CD8-positive, alpha-beta memory T cell (primary cell): ENCODE measurements at regions not wholly inside any gene's neighbourhood (a gene's known extent, or its start where the extent isn't known, plus 50 kb on each side); places are given as distances from the start of the nearest gene placed in this dataset.

Source experiments
- CTCF ChIA-PET: fragments of 350-600 bp; sonication (Branson Sonifier 250); formaldehyde crosslinking; loops from one replicate; lab custom pipeline; 2021; ENCODE audit warnings: antibody characterized with exemption; lab: Charles Lee
- POLR2A ChIA-PET: fragments of 350-600 bp; sonication (Branson Sonifier 250); formaldehyde crosslinking; loops from one replicate; lab custom pipeline; 2021; ENCODE audit warnings: antibody characterized with exemption; lab: Charles Lee
- DNase-seq, 5 donors: peaks; one replicate each; pipeline versions ENCODE4 v3.0.0 to v3.0.0-alpha.2; 2020 to 2022; ENCODE audit warnings: mixed read lengths in 1 of 5
- H3K27ac ChIP-seq: one replicate; pipeline ENCODE4 v1.7.0; 2013; ENCODE audit warnings: low read depth, mild to moderate bottlenecking, low read length, moderate library complexity
- H3K27me3 ChIP-seq: 2 replicates; pipeline ENCODE4 v1.7.0; 2013; ENCODE audit warnings: low read length, mild to moderate bottlenecking; ENCODE audit not compliant: insufficient read depth, poor library complexity, severe bottlenecking
- H3K36me3 ChIP-seq: 2 replicates; pipeline ENCODE4 v1.7.0; 2013; ENCODE audit warnings: mild to moderate bottlenecking, low read length, moderate library complexity; ENCODE audit not compliant: insufficient read depth
- H3K4me1 ChIP-seq: 2 replicates; pipeline ENCODE4 v1.7.0; 2013; ENCODE audit warnings: mild to moderate bottlenecking, low read length, moderate library complexity; ENCODE audit not compliant: insufficient read depth
- H3K4me3 ChIP-seq: 2 replicates; pipeline ENCODE4 v1.7.0; 2013; ENCODE audit warnings: mild to moderate bottlenecking, low read length
- H3K9me3 ChIP-seq: 2 replicates; pipeline ENCODE4 v1.7.0; 2013; ENCODE audit warnings: mild to moderate bottlenecking, low read length
- H3K27ac Mint-ChIP-seq, 8 donors: one replicate each; pipeline ENCODE4 v1.8.0; 2020 to 2021; ENCODE audit warnings: mixed read lengths in 8 of 8, mild to moderate bottlenecking in 6 of 8, inconsistent platforms in 3 of 8, moderate library complexity in 3 of 8
- H3K27me3 Mint-ChIP-seq, 2 donors: one replicate each; pipeline ENCODE4 v1.8.0; 2020 to 2021; ENCODE audit warnings: mixed read lengths in 2 of 2, mild to moderate bottlenecking in 1 of 2, moderate library complexity in 1 of 2
- H3K36me3 Mint-ChIP-seq, 3 donors: one replicate each; pipeline ENCODE4 v1.8.0; 2020 to 2021; ENCODE audit warnings: mixed read lengths in 3 of 3, inconsistent platforms in 1 of 3, mild to moderate bottlenecking in 1 of 3
- H3K4me1 Mint-ChIP-seq, 3 donors: one replicate each; pipeline ENCODE4 v1.8.0; 2020 to 2021; ENCODE audit warnings: mixed read lengths in 3 of 3, inconsistent platforms in 1 of 3, mild to moderate bottlenecking in 1 of 3
- H3K4me3 Mint-ChIP-seq, 7 donors: one replicate each; pipeline ENCODE4 v1.8.0; 2020 to 2021; ENCODE audit warnings: mixed read lengths in 7 of 7, mild to moderate bottlenecking in 6 of 7, moderate library complexity in 4 of 7, inconsistent platforms in 2 of 7
- H3K9me3 Mint-ChIP-seq, 5 donors: one replicate each; pipeline ENCODE4 v1.8.0; 2020 to 2022; ENCODE audit warnings: mixed read lengths in 5 of 5, mild to moderate bottlenecking in 3 of 5, moderate library complexity in 2 of 5, inconsistent platforms in 1 of 5

GRCh38 chr11:127059750-127060149, 59.2 kb upstream of the KIRREL3 start:
- no peaks in the 10 kb centered on the region for H3K4me1 Mint-ChIP-seq
- H3K9me3 ChIP-seq = no peaks in the 10 kb centered on the region
- H3K4me3 Mint-ChIP-seq = peak overlapping the region in 1 of 7 donors; percentile 33
- H3K27me3 Mint-ChIP-seq = no peaks in the 10 kb centered on the region
- DNase-seq = no peak
- no peak overlapping the region for H3K4me3 ChIP-seq
- H3K36me3 Mint-ChIP-seq = no peaks in the 10 kb centered on the region
- no peak overlapping the region for H3K27ac ChIP-seq
- no peaks in the 10 kb centered on the region for H3K27me3 ChIP-seq
- CTCF ChIA-PET = no interaction called here
- H3K4me1 ChIP-seq = no peaks in the 10 kb centered on the region
- POLR2A ChIA-PET = interaction anchor here (0.7 kb wide), 1 partner anchor 12 kb away, joined by 3 read pairs; no protein-coding TSS in a partner anchor
- H3K9me3 Mint-ChIP-seq = peaks cover 0 to 3% (median 0%) of the 10 kb centered on the region in 5 donors
- H3K27ac Mint-ChIP-seq = no peak overlapping the region
- H3K36me3 ChIP-seq = no peaks in the 10 kb centered on the region

DNA sequence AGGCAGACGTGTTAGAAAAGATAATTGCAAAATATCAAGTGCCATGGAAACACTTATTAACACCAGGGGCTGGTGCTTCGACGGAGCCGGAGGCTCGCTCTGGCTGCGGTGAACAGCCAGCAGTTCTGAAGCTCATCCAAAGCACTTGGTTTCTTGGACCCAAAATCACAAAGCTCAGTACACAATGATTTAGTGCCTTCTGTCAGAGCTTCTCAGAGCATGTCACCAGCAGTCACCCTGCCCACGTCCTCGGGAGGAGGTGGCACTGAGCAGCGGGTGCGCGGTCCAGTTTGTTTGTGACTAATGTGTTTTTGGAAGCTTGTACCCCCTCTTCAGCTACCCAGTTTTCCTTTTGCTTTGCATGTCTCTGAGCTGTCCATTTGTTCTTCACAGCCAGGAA, 58.7 kb upstream of the KIRREL3 start:
- Histone ChIP-seq H3K27ac (no peak overlapping the region), H3K36me3 (no peaks in the 10 kb centered on the region), H3K27me3 (no peaks in the 10 kb centered on the region), H3K4me1 (no peaks in the 10 kb centered on the region), H3K4me3 (no peak overlapping the region), H3K9me3 (no peaks in the 10 kb centered on the region)
- DNase-seq = no peak
- POLR2A ChIA-PET = interaction anchor here (0.7 kb wide), 1 partner anchor 12 kb away, joined by 3 read pairs; no protein-coding TSS in a partner anchor
- Mint-ChIP-seq H3K27ac (no peak overlapping the region), H3K27me3 (no peaks in the 10 kb centered on the region), H3K36me3 (no peaks in the 10 kb centered on the region), H3K4me1 (no peaks in the 10 kb centered on the region), H3K9me3 (peaks cover 0 to 3% (median 0%) of the 10 kb centered on the region in 5 donors), H3K4me3 (no peak overlapping the region)
- CTCF ChIA-PET = no interaction called here

- Mint-ChIP-seq H3K4me1 (no peaks in the 10 kb centered on the region), H3K4me3 (no peak overlapping the region), H3K36me3 (no peaks in the 10 kb centered on the region), H3K27me3 (no peaks in the 10 kb centered on the region), H3K27ac (no peak overlapping the region), H3K9me3 (peaks cover 0 to 3% (median 0%) of the 10 kb centered on the region in 5 donors)
- DNase-seq = no peak
- H3K27ac ChIP-seq = no peak overlapping the region
- H3K36me3 ChIP-seq = no peaks in the 10 kb centered on the region
- no peaks in the 10 kb centered on the region for H3K27me3 ChIP-seq
- H3K9me3 ChIP-seq = no peaks in the 10 kb centered on the region
- ChIA-PET CTCF (no interaction called here), POLR2A (no interaction called here)
- H3K4me3 ChIP-seq = no peak overlapping the region
- H3K4me1 ChIP-seq = no peaks in the 10 kb centered on the region
These were observed 58.0 kb upstream of the KIRREL3 start for GRCh38 chr11:127058524-127058923.

DNA sequence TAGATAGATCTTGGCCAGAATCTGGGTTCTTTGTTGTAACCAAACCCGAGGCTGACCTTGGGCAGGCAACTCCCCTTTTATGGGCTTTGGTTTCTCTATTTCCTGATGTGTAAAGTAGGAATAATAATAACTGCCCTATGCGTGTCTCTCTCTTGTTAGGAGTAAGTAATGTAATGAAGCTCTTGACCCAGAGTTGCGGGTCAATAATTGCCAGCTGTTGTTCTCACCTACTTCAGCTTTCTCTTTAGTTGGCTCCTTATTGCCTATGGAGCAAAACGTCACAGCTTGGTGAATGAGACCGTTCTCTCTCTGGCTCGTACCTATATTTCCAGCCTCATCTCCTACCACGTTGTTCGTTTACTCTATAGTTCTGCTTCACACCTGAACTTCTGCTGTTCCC, 56.6 kb upstream of the KIRREL3 start:
- no peaks in the 10 kb centered on the region for H3K9me3 ChIP-seq
- Mint-ChIP-seq H3K27ac (no peak overlapping the region), H3K4me1 (no peaks in the 10 kb centered on the region)

DNA sequence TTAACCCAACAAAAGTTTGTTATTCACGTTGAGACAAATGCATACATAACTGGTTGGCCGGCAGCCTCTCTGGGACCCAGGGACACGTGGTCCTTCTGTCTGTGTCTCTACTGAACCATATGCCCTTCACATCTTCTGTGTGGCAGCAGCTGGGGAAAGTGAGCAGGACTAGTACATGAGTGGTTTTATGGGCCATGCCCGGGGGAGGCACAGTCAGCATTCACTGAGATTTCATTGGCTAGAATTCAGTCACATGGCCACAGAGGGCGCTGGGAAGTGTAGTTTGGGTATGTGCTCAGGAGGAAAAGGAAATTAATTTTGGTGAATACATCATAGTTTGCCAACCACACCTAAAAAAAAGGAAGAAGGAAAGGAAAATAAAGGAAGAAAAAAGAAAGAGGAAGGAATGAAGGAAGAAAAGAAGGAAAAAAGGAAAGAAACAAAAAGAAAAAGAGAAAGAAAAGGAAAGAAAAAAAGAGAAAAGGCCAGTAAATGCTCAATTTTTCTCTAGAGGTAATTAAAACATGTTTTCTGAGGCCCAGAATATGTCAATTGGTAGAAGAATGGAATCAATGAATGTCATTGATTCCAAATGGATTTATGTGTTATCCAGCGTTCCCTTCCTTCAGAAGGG, 55.9 kb upstream of the KIRREL3 start:
- Mint-ChIP-seq H3K27me3 (no peaks in the 10 kb centered on the region), H3K9me3 (peaks cover 0 to 3% (median 0%) of the 10 kb centered on the region in 5 donors), H3K4me3 (no peak overlapping the region), H3K36me3 (no peaks in the 10 kb centered on the region), H3K27ac (no peak overlapping the region), H3K4me1 (no peaks in the 10 kb centered on the region)
- no peaks in the 10 kb centered on the region for H3K4me1 ChIP-seq
- H3K36me3 ChIP-seq = no peaks in the 10 kb centered on the region
- CTCF ChIA-PET = no interaction called here
- DNase-seq = no peak
- H3K4me3 ChIP-seq = no peak overlapping the region
- no peak overlapping the region for H3K27ac ChIP-seq
- POLR2A ChIA-PET = no interaction called here
- no peaks in the 10 kb centered on the region for H3K9me3 ChIP-seq
- no peaks in the 10 kb centered on the region for H3K27me3 ChIP-seq

More for the DNA sequence above, 56.6 kb upstream of the KIRREL3 start:
- ChIA-PET CTCF (no interaction called here), POLR2A (no interaction called here)
- Histone ChIP-seq H3K4me3 (no peak overlapping the region), H3K27me3 (no peaks in the 10 kb centered on the region), H3K27ac (no peak overlapping the region), H3K36me3 (no peaks in the 10 kb centered on the region), H3K4me1 (no peaks in the 10 kb centered on the region)
- Mint-ChIP-seq H3K27me3 (no peaks in the 10 kb centered on the region), H3K4me3 (no peak overlapping the region), H3K9me3 (peaks cover 0 to 3% (median 0%) of the 10 kb centered on the region in 5 donors), H3K36me3 (no peaks in the 10 kb centered on the region)
- no peak for DNase-seq

DNA sequence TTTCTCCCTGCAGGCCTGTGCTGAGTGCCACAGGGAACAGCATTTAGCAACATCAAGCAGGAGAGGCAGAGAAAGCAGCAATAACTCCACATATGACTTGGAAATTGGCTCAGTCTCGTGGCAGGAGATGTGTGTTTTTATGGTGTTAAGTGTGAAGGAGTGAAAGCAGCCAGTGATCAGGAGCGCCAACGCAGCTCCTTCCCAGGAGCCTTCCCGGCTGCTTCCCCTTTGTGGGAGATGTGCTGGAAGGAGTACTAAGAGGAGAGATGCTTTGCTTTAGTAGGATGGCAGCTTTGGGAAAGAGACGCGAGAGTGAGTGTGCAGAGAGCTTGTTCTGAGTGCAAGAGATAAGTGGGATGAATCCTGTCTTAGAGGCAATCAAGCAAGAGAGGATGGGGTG, 54.7 kb upstream of the KIRREL3 start:
- Histone ChIP-seq H3K4me1 (no peaks in the 10 kb centered on the region), H3K27me3 (no peaks in the 10 kb centered on the region), H3K27ac (no peak overlapping the region), H3K4me3 (no peak overlapping the region), H3K36me3 (no peaks in the 10 kb centered on the region), H3K9me3 (no peaks in the 10 kb centered on the region)
- H3K27me3 Mint-ChIP-seq = no peaks in the 10 kb centered on the region
- H3K4me3 Mint-ChIP-seq = no peak overlapping the region
- no peaks in the 10 kb centered on the region for H3K4me1 Mint-ChIP-seq
- no peaks in the 10 kb centered on the region for H3K36me3 Mint-ChIP-seq
- ChIA-PET POLR2A (no interaction called here), CTCF (no interaction called here)
- DNase-seq = no peak
- no peak overlapping the region for H3K27ac Mint-ChIP-seq
- peaks cover 0 to 3% (median 0%) of the 10 kb centered on the region in 5 donors for H3K9me3 Mint-ChIP-seq

DNA sequence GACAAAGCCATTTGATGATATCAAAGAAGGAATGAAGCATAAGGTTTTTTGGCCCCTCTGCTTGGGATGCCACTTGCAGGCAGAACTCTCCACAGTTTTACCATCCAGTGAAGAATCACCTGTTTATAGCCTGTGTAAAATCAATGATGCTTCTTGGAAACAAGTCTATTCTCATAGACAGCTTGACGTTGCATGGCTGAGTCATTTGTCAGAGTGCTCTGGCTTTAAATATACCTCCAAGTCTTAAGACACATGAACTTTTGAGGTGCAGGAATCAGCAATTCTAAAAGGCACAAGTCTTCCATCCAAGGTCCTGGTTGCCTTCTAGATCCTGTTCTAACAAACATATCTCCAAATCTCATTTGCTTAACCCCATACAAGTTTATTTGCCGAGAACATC, 53.6 kb upstream of the KIRREL3 start:
- H3K4me1 ChIP-seq = no peaks in the 10 kb centered on the region
- no peak overlapping the region for H3K4me3 ChIP-seq
- ChIA-PET CTCF (no interaction called here), POLR2A (no interaction called here)
- Mint-ChIP-seq H3K9me3 (peaks cover 0 to 3% (median 0%) of the 10 kb centered on the region in 5 donors), H3K4me1 (no peaks in the 10 kb centered on the region), H3K27ac (no peak overlapping the region), H3K27me3 (no peaks in the 10 kb centered on the region), H3K36me3 (no peaks in the 10 kb centered on the region), H3K4me3 (no peak overlapping the region)
- no peaks in the 10 kb centered on the region for H3K27me3 ChIP-seq
- H3K9me3 ChIP-seq = no peaks in the 10 kb centered on the region
- no peaks in the 10 kb centered on the region for H3K36me3 ChIP-seq
- no peak overlapping the region for H3K27ac ChIP-seq
- DNase-seq = no peak

DNA sequence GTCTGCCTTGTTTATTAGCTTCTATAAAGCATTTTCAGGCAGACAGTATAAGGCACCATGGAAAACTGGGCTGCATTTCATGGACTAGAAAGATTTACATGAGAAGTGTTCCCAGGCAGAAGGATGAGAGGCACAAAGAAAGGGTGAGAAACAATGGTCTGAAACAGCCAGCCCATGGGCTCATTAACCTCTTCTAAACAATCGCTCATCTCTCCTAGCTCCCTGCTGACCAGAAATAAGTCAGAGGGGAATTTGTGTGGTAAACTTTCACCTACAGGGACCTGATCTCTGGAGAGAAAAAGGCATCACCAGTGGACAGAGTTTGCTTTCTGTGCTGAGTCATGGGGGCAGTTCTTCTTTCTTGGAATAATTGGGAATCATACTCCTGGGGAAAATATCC, 51.8 kb upstream of the KIRREL3 start:
- Histone ChIP-seq H3K27me3 (no peaks in the 10 kb centered on the region), H3K4me1 (no peaks in the 10 kb centered on the region), H3K9me3 (no peaks in the 10 kb centered on the region), H3K36me3 (no peaks in the 10 kb centered on the region), H3K27ac (no peak overlapping the region), H3K4me3 (no peak overlapping the region)
- Mint-ChIP-seq H3K4me1 (no peaks in the 10 kb centered on the region), H3K27ac (no peak overlapping the region), H3K9me3 (peaks cover 0 to 3% (median 0%) of the 10 kb centered on the region in 5 donors), H3K27me3 (no peaks in the 10 kb centered on the region), H3K4me3 (no peak overlapping the region), H3K36me3 (no peaks in the 10 kb centered on the region)
- CTCF ChIA-PET = no interaction called here
- DNase-seq = no peak
- POLR2A ChIA-PET = no interaction called here
